Activated CD4-positive, alpha-beta T cell treated with anti-CD3 and anti-CD28 coated beads for 36 hours (primary cell): ENCODE measurements at regions not wholly inside any gene's neighbourhood (a gene's known extent, or its start where the extent isn't known, plus 50 kb on each side); places are given as distances from the start of the nearest gene placed in this dataset.
A peak's percentile ranks its signal among the peaks of the same experiment; 100 is the strongest.

Experiments
- ATAC-seq: fragments of 200-7000 bp; cut with Tn5 transposase; one replicate; pipeline ENCODE4 v1.10.0; 2021; ENCODE audit warnings: mild to moderate bottlenecking, moderate library complexity
- CTCF ChIA-PET: fragments of 350-600 bp; sonication (Branson Sonifier 250); formaldehyde crosslinking; loops from one replicate; lab custom pipeline; 2021; ENCODE audit warnings: antibody characterized with exemption; lab: Charles Lee
- POLR2A ChIA-PET: fragments of 350-600 bp; sonication (Branson Sonifier 250); formaldehyde crosslinking; loops from one replicate; lab custom pipeline; 2021; ENCODE audit warnings: antibody characterized with exemption, inconsistent platforms; lab: Charles Lee
- DNase-seq: peaks from one replicate; pipeline ENCODE4 v3.0.0-alpha.2; 2020
- H3K27ac Mint-ChIP-seq: one replicate; pipeline ENCODE4 v1.8.0; 2021; ENCODE audit warnings: mixed read lengths
- H3K27me3 Mint-ChIP-seq: one replicate; pipeline ENCODE4 v1.8.0; 2021; ENCODE audit warnings: mixed read lengths
- H3K36me3 Mint-ChIP-seq: one replicate; pipeline ENCODE4 v1.8.0; 2021; ENCODE audit warnings: low read depth, mixed read lengths
- H3K4me1 Mint-ChIP-seq: one replicate; pipeline ENCODE4 v1.8.0; 2021; ENCODE audit warnings: mixed read lengths
- H3K4me3 Mint-ChIP-seq: one replicate; pipeline ENCODE4 v1.8.0; 2021; ENCODE audit warnings: mild to moderate bottlenecking, moderate library complexity, mixed read lengths
- H3K9me3 Mint-ChIP-seq: one replicate; pipeline ENCODE4 v1.8.0; 2021; ENCODE audit warnings: low read depth, mixed read lengths
- intact Hi-C, 2 experiments: fragments of 100-400 bp; cut with DNase I in 1 of 2; cut with micrococcal nuclease in 1 of 2; formaldehyde crosslinking; loops; one replicate each; pipeline versions ENCODE4 v1.14.2 to v1.15.1; 2022 to 2024; cut with DNase I, micrococcal nuclease

- intact Hi-C loops, result loop anchor here in 1 of 2 experiments (1.0 to 2.0 kb wide), 2 partner anchors 95 to 100 kb away; partner anchors contain the start of gene ARHGAP35
- peak; percentile 2 for ATAC-seq
- POLR2A ChIA-PET, result interaction anchor here (0.6 to 1.5 kb wide), 5 partner anchors 26 to 176 kb away, joined by 3 to 6 read pairs (median 4); no protein-coding TSS in a partner anchor
Measured at GRCh38 chr19:46955813-46956371, 63.7 kb upstream of the NPAS1 start.

DNA sequence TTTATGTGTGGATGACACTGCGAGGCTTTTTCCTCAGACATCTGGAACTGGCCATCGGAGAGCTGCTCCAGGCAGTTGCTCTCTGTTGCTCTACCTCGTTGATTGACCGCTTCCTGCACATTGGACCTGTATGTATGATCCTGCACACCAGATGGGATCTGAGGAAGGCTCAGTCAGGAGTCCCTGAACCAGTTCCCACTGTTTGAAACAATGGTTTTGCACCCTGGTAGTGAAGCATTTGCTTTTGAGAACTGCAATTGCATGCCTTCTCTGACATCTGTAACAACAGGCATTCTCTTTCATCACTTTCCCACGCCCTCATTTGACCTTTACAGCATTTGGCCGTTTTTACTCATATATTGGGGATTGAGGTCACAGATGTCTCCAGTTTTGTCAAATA, 61.1 kb upstream of the NPAS1 start:
- Mint-ChIP-seq H3K4me1 (peaks cover 56% of the 10 kb centered on the region), H3K4me3 (no peak overlapping the region), H3K9me3 (no peaks in the 10 kb centered on the region), H3K36me3 (peaks cover 4% of the 10 kb centered on the region), H3K27ac (peak overlapping the region; percentile 82), H3K27me3 (no peaks in the 10 kb centered on the region)
- ChIA-PET CTCF (interaction anchor here (1.3 kb wide), 1 partner anchor 34 kb away, joined by 3 read pairs; no protein-coding TSS in a partner anchor), POLR2A (no interaction called here)
- intact Hi-C loops, result loop anchor here in 1 of 2 experiments (2.0 kb wide), 1 partner anchor 98 kb away; the partner anchor contains the start of gene ARHGAP35
- DNase-seq, result peak; percentile 47
- ATAC-seq, result peak; percentile 13

More at GRCh38 chr19:46955813-46956371, 63.7 kb upstream of the NPAS1 start:
- Mint-ChIP-seq H3K4me3 (peak overlapping the region; percentile 72), H3K27me3 (no peaks in the 10 kb centered on the region), H3K36me3 (peaks cover 4% of the 10 kb centered on the region), H3K4me1 (peaks cover 64% of the 10 kb centered on the region), H3K27ac (peak overlapping the region; percentile 95), H3K9me3 (no peaks in the 10 kb centered on the region)
- peak; percentile 36 for DNase-seq
- CTCF ChIA-PET, result interaction anchor here (0.6 to 1.0 kb wide), 6 partner anchors 33 to 1139 kb away, joined by 3 to 4 read pairs (median 3); no protein-coding TSS in a partner anchor

DNA sequence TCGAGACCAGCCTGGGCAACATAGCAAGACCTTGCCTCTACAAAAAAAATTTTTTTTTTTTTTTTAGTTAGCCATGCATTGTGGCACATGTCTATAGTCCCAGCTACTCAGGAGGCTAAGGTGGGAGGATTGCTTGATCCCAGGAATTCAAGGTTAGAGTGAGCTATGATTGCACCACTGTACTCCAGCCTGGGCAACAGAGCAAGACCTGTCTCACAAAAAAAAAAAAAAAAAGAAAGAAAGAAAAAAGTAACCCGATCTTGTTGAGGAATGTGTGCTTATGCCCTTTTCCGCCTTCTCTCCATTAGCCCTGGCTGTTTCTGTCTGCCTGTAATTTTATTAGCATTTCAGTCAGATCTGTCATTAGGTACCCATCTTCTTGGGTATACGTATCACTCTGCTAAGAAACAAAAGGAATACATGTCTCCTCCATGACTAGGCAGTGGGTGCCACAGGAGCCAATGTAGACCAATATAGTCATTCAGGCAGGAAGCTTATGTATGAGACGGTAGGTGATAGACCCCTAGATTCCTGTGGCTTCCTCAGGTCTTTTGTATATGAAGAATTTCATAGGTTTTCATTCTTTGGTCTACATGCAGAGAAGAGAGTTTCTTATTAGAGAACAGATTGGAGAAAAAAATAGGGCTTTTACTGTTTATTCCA, 59.6 kb upstream of the NPAS1 start:
- Mint-ChIP-seq H3K4me3 (no peak overlapping the region), H3K9me3 (no peaks in the 10 kb centered on the region), H3K27me3 (no peaks in the 10 kb centered on the region), H3K27ac (no peak overlapping the region), H3K4me1 (peaks cover 42% of the 10 kb centered on the region), H3K36me3 (peaks cover 4% of the 10 kb centered on the region)
- intact Hi-C loops, result loop anchor here in 1 of 2 experiments (2.0 kb wide), 1 partner anchor 99 kb away; the partner anchor contains the start of gene ARHGAP35
- ChIA-PET POLR2A (no interaction called here), CTCF (no interaction called here)
- no peak for ATAC-seq
- DNase-seq, result no peak

GRCh38 chr19:46962030-46962570, 57.5 kb upstream of the NPAS1 start:
- Mint-ChIP-seq H3K9me3 (no peaks in the 10 kb centered on the region), H3K36me3 (peaks cover 11% of the 10 kb centered on the region), H3K4me1 (peaks cover 34% of the 10 kb centered on the region), H3K4me3 (no peak overlapping the region), H3K27me3 (no peaks in the 10 kb centered on the region), H3K27ac (peak overlapping the region; percentile 47)
- POLR2A ChIA-PET, result no interaction called here
- no peak for ATAC-seq
- DNase-seq, result no peak
- CTCF ChIA-PET, result no interaction called here
- intact Hi-C loops, result no loop called here

- peak; percentile 28 for ATAC-seq
- Mint-ChIP-seq H3K4me1 (peaks cover 42% of the 10 kb centered on the region), H3K27ac (peak overlapping the region; percentile 89), H3K9me3 (no peaks in the 10 kb centered on the region), H3K4me3 (peak overlapping the region; percentile 1), H3K27me3 (no peaks in the 10 kb centered on the region), H3K36me3 (peaks cover 12% of the 10 kb centered on the region)
- intact Hi-C loops, result no loop called here
- DNase-seq, result peak; percentile 47
- ChIA-PET CTCF (interaction anchor here (0.5 to 0.6 kb wide), 2 partner anchors 24 to 50 kb away, joined by 3 to 6 read pairs; no protein-coding TSS in a partner anchor), POLR2A (no interaction called here)
Measured at GRCh38 chr19:46963093-46963734, 56.4 kb upstream of the NPAS1 start.

GRCh38 chr19:46967578-46968032, 52.0 kb upstream of the NPAS1 start:
- Mint-ChIP-seq H3K27ac (peak overlapping the region; percentile 39), H3K36me3 (peaks cover 15% of the 10 kb centered on the region), H3K4me3 (peak overlapping the region; percentile 13), H3K4me1 (peaks cover 29% of the 10 kb centered on the region), H3K27me3 (no peaks in the 10 kb centered on the region), H3K9me3 (no peaks in the 10 kb centered on the region)
- DNase-seq, result peak; percentile 44
- intact Hi-C loops, result no loop called here
- CTCF ChIA-PET, result interaction anchor here (1.2 kb wide), 1 partner anchor 201 kb away, joined by 3 read pairs; no protein-coding TSS in a partner anchor
- peak; percentile 89 for ATAC-seq
- POLR2A ChIA-PET, result no interaction called here
